Adipocyte (in vitro differentiated cells): ENCODE measurements at regions not wholly inside any gene's neighbourhood (a gene's known extent, or its start where the extent isn't known, plus 50 kb on each side); places are given as distances from the start of the nearest gene placed in this dataset.

ENCODE experiments used
- DNase-seq: peaks from one replicate; pipeline ENCODE4 v3.0.0-alpha.2; 2015; ENCODE audit warnings: low read depth
- H3K27me3 ChIP-seq: replicated peaks from 2 replicates; pipeline ENCODE4 v1.7.0; 2013; ENCODE audit warnings: mild to moderate bottlenecking, low read length, moderate library complexity; ENCODE audit not compliant: control insufficient read depth, insufficient read depth
- H3K36me3 ChIP-seq: 2 replicates; pipeline ENCODE4 v1.7.0; 2013; ENCODE audit warnings: low read length, mild to moderate bottlenecking, moderate library complexity; ENCODE audit not compliant: control insufficient read depth, insufficient read depth, severe bottlenecking
- H3K4me1 ChIP-seq: 2 replicates; pipeline ENCODE4 v1.7.0; 2013; ENCODE audit warnings: mild to moderate bottlenecking, low read length, moderate library complexity; ENCODE audit not compliant: control insufficient read depth, insufficient read depth
- H3K4me3 ChIP-seq: 2 replicates; pipeline ENCODE4 v1.7.0; 2013; ENCODE audit warnings: mild to moderate bottlenecking, low read length, moderate library complexity
- H3K9ac ChIP-seq: 2 replicates; pipeline ENCODE4 v1.7.0; 2013; ENCODE audit warnings: mild to moderate bottlenecking, low read length, moderate library complexity
- H3K9me3 ChIP-seq: 2 replicates; pipeline ENCODE4 v1.7.0; 2013; ENCODE audit warnings: mild to moderate bottlenecking, low read length, moderate library complexity; ENCODE audit not compliant: control insufficient read depth

- Histone ChIP-seq H3K27me3 (no peaks in the 10 kb centered on the region), H3K4me3 (no peak overlapping the region), H3K36me3 (no peaks in the 10 kb centered on the region), H3K4me1 (peaks cover 7% of the 10 kb centered on the region), H3K9me3 (no peaks in the 10 kb centered on the region), H3K9ac (no peak overlapping the region)
- peak; percentile 36 for DNase-seq
These were observed 457.7 kb upstream of the SYT1 start for GRCh38 chr12:78406828-78407227.

GRCh38 chr12:78407722-78408121 is 456.9 kb upstream of the SYT1 start:
- Histone ChIP-seq H3K9ac (no peak overlapping the region), H3K4me1 (peaks cover 7% of the 10 kb centered on the region), H3K9me3 (no peaks in the 10 kb centered on the region), H3K36me3 (no peaks in the 10 kb centered on the region), H3K27me3 (no peaks in the 10 kb centered on the region), H3K4me3 (no peak overlapping the region)
- no peak for DNase-seq

DNA sequence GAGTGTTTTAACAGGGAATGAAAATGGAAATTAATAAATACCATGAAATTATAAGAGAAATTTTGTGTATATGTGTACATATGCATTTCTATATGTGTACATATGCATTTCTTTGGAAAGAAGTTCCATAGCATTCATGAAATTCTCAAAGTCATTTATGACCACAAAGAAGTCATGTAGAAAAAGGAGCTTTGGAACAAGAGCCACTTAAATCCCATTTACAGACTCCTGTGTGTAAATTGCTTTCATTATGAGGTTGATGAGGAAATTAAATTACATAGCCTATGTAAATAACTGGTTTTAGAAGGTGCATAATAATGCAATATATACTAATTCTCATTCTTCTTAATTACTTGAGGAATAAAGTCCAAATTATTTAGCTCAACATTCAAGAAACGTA is 450.5 kb upstream of the SYT1 start:
- no peaks in the 10 kb centered on the region for H3K27me3 ChIP-seq
- H3K4me3 ChIP-seq, result no peak overlapping the region
- no peak overlapping the region for H3K9ac ChIP-seq
- H3K4me1 ChIP-seq, result no peaks in the 10 kb centered on the region
- no peaks in the 10 kb centered on the region for H3K9me3 ChIP-seq
- no peaks in the 10 kb centered on the region for H3K36me3 ChIP-seq
- no peak for DNase-seq

DNA sequence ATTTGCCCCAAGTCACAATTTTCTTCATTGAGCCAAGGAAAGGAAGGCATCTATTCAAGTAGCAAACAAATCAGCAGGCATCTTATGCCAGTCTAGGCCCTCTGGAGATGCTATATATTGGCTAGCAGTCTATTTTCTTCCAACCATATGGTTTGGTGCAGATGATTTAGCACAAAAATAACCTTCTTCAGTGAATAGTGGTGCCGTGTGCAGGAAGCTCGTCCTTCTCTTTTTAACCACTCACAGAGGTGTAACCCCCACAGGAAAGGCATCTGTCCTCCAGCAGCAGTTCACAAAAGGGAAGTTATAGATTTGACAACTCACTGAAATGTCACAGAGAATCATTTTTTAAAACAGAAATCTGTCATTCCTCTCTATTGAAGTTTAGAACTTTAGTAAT is 445.7 kb upstream of the SYT1 start:
- no peak overlapping the region for H3K9ac ChIP-seq
- no peaks in the 10 kb centered on the region for H3K9me3 ChIP-seq
- no peak for DNase-seq
- H3K4me3 ChIP-seq, result no peak overlapping the region
- H3K4me1 ChIP-seq, result no peaks in the 10 kb centered on the region
- no peaks in the 10 kb centered on the region for H3K36me3 ChIP-seq
- no peaks in the 10 kb centered on the region for H3K27me3 ChIP-seq

DNA sequence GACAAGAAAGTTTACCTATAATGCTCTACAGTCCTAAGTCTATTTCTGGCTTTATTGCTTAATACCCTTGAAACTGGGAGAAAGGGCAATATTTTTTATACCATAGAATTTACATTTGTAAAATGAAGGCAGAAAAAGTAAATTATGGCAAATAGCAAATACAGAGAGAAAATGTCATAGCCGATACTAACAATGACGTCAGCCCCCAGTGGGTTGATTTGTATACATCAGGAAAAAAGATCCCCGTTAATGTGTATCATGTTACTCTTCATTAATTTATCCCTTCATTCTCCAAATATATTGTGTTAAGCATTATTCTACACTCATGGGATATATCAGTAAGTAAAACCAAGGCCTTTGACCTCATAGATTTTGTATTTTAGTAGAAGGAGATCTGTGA is 445.1 kb upstream of the SYT1 start:
- H3K9me3 ChIP-seq, result no peaks in the 10 kb centered on the region
- H3K4me3 ChIP-seq, result no peak overlapping the region
- H3K4me1 ChIP-seq, result no peaks in the 10 kb centered on the region
- H3K9ac ChIP-seq, result no peak overlapping the region
- no peaks in the 10 kb centered on the region for H3K27me3 ChIP-seq
- no peaks in the 10 kb centered on the region for H3K36me3 ChIP-seq
- DNase-seq, result no peak

DNA sequence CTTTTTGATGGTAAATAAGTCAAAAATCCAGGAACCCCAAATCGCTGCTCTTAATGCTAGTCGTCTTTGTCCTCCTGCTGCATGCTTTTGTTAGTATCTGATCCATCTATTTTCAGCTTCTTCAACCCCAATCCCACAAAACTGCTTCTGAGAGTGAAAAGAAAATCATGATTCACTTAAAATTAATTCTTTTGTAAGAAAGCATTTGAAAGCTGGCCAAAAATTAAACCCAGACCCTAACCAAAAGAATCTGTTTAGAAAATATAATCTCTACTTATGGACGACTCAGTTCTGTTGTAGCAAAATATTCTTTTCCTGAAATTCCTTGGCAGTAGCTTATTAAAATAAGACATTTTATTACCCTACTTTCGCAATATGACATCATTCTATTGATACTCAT is 443.6 kb upstream of the SYT1 start:
- no peak for DNase-seq
- Histone ChIP-seq H3K9ac (no peak overlapping the region), H3K36me3 (no peaks in the 10 kb centered on the region), H3K4me3 (no peak overlapping the region), H3K4me1 (no peaks in the 10 kb centered on the region), H3K9me3 (no peaks in the 10 kb centered on the region), H3K27me3 (no peaks in the 10 kb centered on the region)

- no peaks in the 10 kb centered on the region for H3K4me1 ChIP-seq
- no peak overlapping the region for H3K4me3 ChIP-seq
- no peaks in the 10 kb centered on the region for H3K27me3 ChIP-seq
- no peak overlapping the region for H3K9ac ChIP-seq
- DNase-seq, result no peak
- no peaks in the 10 kb centered on the region for H3K36me3 ChIP-seq
- no peaks in the 10 kb centered on the region for H3K9me3 ChIP-seq
These were observed 434.0 kb upstream of the SYT1 start for GRCh38 chr12:78430551-78430950.

DNA sequence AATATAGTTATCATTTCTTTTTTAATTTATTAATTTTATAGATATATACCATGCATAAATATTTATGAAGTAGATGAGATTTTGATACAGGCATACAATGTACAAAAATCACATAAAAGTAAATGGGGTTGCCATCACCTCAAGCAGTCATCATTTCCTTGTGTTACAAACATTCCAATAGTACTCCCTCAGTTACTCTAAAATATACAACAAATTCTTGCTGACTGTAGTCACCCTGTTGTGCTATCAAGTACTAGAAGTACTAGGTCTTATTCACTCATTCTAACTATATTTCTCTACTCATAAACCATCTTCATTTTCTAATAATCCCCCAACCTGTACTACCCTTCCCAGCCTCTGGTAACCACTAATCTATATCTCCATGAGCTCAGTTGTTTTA is 432.6 kb upstream of the SYT1 start:
- H3K9ac ChIP-seq, result no peak overlapping the region
- H3K27me3 ChIP-seq, result no peaks in the 10 kb centered on the region
- no peak overlapping the region for H3K4me3 ChIP-seq
- H3K36me3 ChIP-seq, result no peaks in the 10 kb centered on the region
- DNase-seq, result peak; percentile 14
- no peaks in the 10 kb centered on the region for H3K9me3 ChIP-seq
- H3K4me1 ChIP-seq, result no peaks in the 10 kb centered on the region

- no peak for DNase-seq
- Histone ChIP-seq H3K4me3 (no peak overlapping the region), H3K27me3 (no peaks in the 10 kb centered on the region), H3K9ac (no peak overlapping the region), H3K4me1 (peaks cover 11% of the 10 kb centered on the region), H3K36me3 (no peaks in the 10 kb centered on the region), H3K9me3 (no peaks in the 10 kb centered on the region)
These were observed 424.9 kb upstream of the SYT1 start for GRCh38 chr12:78439666-78440065.

DNA sequence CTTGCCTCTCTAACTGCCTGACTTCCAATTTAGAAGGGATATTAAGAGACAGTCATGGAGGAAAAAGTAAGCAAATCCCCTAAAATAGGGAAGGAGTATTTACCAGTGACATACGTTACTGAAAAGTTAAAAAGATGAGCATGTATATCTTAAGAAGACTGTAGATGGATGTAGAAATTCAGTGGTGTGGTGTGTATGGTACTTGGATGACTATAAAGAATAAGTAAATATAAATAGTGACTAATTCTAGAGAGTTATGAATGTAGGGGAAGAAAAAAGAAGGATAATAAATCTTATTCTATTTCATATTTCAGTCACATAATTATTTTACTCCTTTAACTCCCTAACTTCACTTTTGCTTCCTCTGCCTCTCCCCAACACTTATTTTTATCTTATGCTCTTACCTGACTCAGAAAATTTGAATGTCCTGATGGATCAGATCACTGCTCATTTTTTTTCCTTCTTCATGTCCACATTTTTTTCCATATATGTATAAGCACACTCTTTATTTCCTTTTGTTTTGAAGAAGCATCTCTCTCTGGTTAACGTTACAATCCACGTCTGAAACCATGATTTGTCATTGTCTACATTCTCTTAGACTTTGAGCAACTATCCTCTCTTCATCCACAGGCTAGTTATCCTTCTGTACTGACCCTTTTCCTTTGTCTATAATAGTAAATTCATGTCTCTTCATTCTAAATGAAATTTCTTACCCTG is 422.7 kb upstream of the SYT1 start:
- H3K4me3 ChIP-seq, result peak overlapping the region; percentile 24
- H3K27me3 ChIP-seq, result no peaks in the 10 kb centered on the region
- DNase-seq, result no peak
- peaks cover 11% of the 10 kb centered on the region for H3K4me1 ChIP-seq
- no peaks in the 10 kb centered on the region for H3K36me3 ChIP-seq
- no peak overlapping the region for H3K9ac ChIP-seq
- H3K9me3 ChIP-seq, result no peaks in the 10 kb centered on the region

- Histone ChIP-seq H3K36me3 (no peaks in the 10 kb centered on the region), H3K9ac (no peak overlapping the region), H3K27me3 (no peaks in the 10 kb centered on the region), H3K9me3 (no peaks in the 10 kb centered on the region), H3K4me3 (peak overlapping the region; percentile 24), H3K4me1 (peaks cover 11% of the 10 kb centered on the region)
- DNase-seq, result peak; percentile 81
These were observed 422.1 kb upstream of the SYT1 start for GRCh38 chr12:78442454-78442801.

DNA sequence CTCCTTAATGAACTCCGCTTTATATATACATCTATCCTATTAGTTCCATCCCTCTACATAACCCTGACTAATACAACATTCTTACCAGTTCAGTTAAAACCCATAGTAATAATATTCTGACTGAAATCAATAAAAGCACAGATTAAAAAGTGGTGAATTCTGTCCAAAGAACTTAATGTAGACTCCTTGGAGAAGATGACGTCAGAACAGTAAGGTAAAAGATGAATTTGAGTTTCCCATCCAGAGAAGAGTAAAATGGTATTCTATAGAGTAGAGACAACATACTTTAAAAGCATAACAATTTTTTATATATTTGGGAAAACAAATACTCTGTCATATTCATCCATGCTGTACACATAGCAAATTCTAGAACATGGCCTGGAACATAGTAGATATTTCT is 418.0 kb upstream of the SYT1 start:
- no peak for DNase-seq
- Histone ChIP-seq H3K27me3 (no peaks in the 10 kb centered on the region), H3K36me3 (no peaks in the 10 kb centered on the region), H3K9ac (no peak overlapping the region), H3K9me3 (no peaks in the 10 kb centered on the region), H3K4me3 (no peak overlapping the region), H3K4me1 (peaks cover 11% of the 10 kb centered on the region)
